ENCODE measurements at regions not wholly inside any gene's neighbourhood (a gene's known extent, or its start where the extent isn't known, plus 50 kb on each side); places are given as distances from the start of the nearest gene placed in this dataset.
A peak's percentile ranks its signal among the peaks of the same experiment; 100 is the strongest.

DNA sequence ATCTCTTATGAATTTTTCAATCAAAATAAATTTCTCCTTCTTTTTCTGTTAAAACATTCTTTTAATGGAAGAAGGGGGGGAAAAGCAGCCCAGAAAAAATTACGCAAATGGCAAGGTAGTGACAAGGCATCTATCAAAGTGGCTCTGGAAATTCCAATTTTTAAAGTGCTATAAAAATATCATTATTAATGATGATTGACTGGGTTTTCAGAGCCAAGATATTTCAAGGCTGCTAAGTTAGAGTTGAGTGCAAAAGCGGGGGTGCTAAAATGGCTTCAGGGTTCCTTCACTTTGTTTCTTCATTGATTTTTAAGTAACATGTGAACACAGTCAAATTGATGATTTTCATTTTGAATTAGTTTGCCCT, 171.6 kb upstream of the CITED2 start:
- Mint-ChIP-seq H3K27ac (no peak overlapping the region), H3K4me3 (no peak overlapping the region), H3K36me3 (peaks cover 2% of the 10 kb centered on the region), H3K4me1 (peaks cover 10% of the 10 kb centered on the region), H3K9me3 (no peaks in the 10 kb centered on the region), H3K27me3 (peaks cover 9% of the 10 kb centered on the region)
- DNase-seq = no peak
- CTCF ChIA-PET = no interaction called here

DNA sequence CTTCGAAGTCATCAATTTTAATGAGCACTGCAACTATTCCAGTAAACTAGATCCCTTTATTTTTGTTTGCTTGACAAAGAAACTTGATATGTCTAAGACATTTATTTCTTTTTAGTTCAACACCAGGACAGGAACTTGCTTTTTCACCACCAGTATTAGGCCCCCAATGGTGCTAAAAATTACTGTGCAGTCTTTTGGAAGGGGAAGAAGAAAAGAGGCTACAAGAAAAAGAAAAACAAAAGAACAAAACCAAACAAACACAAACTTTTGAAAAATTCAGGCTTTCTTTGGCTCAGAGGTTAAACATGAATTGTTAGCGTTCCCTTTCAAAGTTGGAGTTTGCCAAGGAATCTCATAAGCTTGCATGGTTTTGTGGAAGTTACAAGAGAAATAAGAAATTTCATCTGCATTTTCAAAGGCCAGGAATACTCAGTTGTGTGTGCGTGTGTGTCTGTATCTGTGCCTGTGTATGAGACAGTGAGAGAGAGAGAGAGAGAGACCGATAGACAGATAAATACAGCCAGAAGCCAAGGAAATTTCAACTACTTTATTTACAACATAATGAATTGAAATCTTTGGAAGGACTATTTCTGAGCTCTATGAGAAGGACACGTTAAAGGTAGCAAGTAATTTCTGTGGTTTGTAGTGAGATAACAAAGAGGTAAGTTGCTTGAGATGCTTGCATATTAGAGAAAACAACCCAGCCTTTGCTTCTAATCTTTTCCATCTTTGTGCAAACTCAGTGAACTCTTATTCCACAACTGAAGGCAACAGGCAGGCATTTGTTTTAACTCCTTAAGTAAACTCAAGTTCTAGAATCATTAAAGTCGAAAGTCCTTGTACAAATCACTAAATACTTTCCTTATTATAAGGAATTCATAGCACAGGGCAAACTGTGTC, 171.0 kb upstream of the CITED2 start:
- no peak overlapping the region for H3K4me3 Mint-ChIP-seq
- H3K27ac Mint-ChIP-seq = no peak overlapping the region
- H3K36me3 Mint-ChIP-seq = peaks cover 4% of the 10 kb centered on the region
- H3K27me3 Mint-ChIP-seq = peaks cover 9% of the 10 kb centered on the region
- DNase-seq = no peak
- CTCF ChIA-PET = no interaction called here
- no peaks in the 10 kb centered on the region for H3K9me3 Mint-ChIP-seq
- peaks cover 16% of the 10 kb centered on the region for H3K4me1 Mint-ChIP-seq

GRCh38 chr6:139544701-139545057, 170.2 kb upstream of the CITED2 start:
- H3K36me3 Mint-ChIP-seq = peaks cover 6% of the 10 kb centered on the region
- H3K4me3 Mint-ChIP-seq = no peak overlapping the region
- CTCF ChIA-PET = no interaction called here
- H3K27ac Mint-ChIP-seq = no peak overlapping the region
- H3K4me1 Mint-ChIP-seq = peaks cover 24% of the 10 kb centered on the region
- peaks cover 5% of the 10 kb centered on the region for H3K27me3 Mint-ChIP-seq
- H3K9me3 Mint-ChIP-seq = no peaks in the 10 kb centered on the region
- DNase-seq = no peak

DNA sequence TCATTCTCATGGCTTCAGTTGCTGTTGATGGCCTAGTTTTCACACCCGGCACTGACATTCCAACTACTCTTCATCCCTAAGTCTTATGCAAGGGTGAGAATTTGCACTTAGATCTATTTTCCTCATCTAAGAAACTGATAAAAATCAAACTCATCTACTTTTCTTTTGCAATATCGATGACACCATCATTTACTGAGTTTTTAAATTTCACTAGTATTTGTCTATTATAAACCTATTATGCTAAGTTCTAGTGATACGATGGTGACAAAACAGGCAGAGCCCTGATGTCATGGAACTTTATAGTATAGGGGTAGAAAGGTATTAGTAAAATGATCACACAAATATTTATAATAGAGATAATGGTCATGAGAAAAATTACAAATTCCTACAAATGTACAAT, 167.9 kb upstream of the CITED2 start:
- peaks cover 5% of the 10 kb centered on the region for H3K27me3 Mint-ChIP-seq
- CTCF ChIA-PET = no interaction called here
- H3K4me1 Mint-ChIP-seq = peaks cover 28% of the 10 kb centered on the region
- H3K36me3 Mint-ChIP-seq = peaks cover 6% of the 10 kb centered on the region
- DNase-seq = no peak
- H3K27ac Mint-ChIP-seq = no peak overlapping the region
- H3K9me3 Mint-ChIP-seq = no peaks in the 10 kb centered on the region
- H3K4me3 Mint-ChIP-seq = no peak overlapping the region

DNA sequence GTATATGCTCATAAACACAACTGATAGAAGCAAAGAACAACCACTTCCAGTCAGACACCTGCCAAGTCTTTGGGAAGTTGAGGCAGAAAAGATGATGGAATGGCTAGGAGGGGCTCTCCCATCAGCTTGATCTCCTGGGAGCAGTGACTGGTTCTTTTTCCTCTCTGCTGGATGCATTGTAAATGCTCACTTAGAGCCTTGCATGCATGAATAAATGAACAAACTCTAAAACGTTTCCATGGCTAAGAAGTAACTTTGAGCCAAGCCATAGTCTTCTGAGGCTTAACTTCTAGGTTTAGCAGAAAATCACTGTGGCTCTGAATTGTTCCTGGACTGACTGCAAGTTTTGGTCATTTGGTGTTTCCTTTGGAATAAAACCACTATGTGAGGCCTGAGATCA, 166.4 kb upstream of the CITED2 start:
- no peak overlapping the region for H3K4me3 Mint-ChIP-seq
- CTCF ChIA-PET = no interaction called here
- DNase-seq = no peak
- peak overlapping the region; percentile 86 for H3K27ac Mint-ChIP-seq
- H3K36me3 Mint-ChIP-seq = peaks cover 6% of the 10 kb centered on the region
- peaks cover 5% of the 10 kb centered on the region for H3K27me3 Mint-ChIP-seq
- H3K9me3 Mint-ChIP-seq = no peaks in the 10 kb centered on the region
- H3K4me1 Mint-ChIP-seq = peaks cover 31% of the 10 kb centered on the region

DNA sequence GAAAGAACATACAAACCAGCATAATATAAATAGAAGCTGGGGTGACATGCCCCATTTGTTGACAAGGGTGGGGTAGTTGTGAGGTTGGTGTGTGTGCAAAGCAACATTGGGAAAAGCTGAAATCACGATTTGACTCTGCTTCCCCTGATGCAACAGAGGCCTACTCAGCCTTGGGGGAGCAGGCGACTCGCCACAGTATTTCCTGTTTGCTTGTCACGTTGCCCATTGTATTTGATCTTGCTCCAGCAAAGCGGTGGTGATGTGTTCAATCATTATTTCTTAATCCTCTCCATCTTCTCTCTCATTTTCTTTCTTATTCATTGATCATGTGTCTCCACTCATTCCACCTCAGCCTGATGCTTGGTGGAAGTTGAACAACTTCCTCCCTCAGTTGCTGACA, 165.8 kb upstream of the CITED2 start:
- peak; percentile 63 for DNase-seq
- CTCF ChIA-PET = interaction anchor here (0.6 kb wide), 1 partner anchor 170 kb away, joined by 3 read pairs; no protein-coding TSS in a partner anchor
- peaks cover 4% of the 10 kb centered on the region for H3K36me3 Mint-ChIP-seq
- peaks cover under 1% of the 10 kb centered on the region for H3K27me3 Mint-ChIP-seq
- no peaks in the 10 kb centered on the region for H3K9me3 Mint-ChIP-seq
- H3K27ac Mint-ChIP-seq = peak overlapping the region; percentile 86
- H3K4me1 Mint-ChIP-seq = peaks cover 30% of the 10 kb centered on the region
- H3K4me3 Mint-ChIP-seq = no peak overlapping the region

- Mint-ChIP-seq H3K27me3 (no peaks in the 10 kb centered on the region), H3K27ac (peak overlapping the region; percentile 86), H3K4me3 (no peak overlapping the region), H3K4me1 (peaks cover 32% of the 10 kb centered on the region), H3K36me3 (peaks cover 3% of the 10 kb centered on the region), H3K9me3 (no peaks in the 10 kb centered on the region)
- no peak for DNase-seq
- CTCF ChIA-PET = interaction anchor here (0.6 kb wide), 1 partner anchor 169 kb away, joined by 3 read pairs; no protein-coding TSS in a partner anchor
These were observed 165.4 kb upstream of the CITED2 start for GRCh38 chr6:139539852-139540251.

- Mint-ChIP-seq H3K9me3 (no peaks in the 10 kb centered on the region), H3K27me3 (no peaks in the 10 kb centered on the region), H3K4me1 (peaks cover 46% of the 10 kb centered on the region), H3K27ac (no peak overlapping the region), H3K4me3 (no peak overlapping the region), H3K36me3 (peaks cover 3% of the 10 kb centered on the region)
- CTCF ChIA-PET = no interaction called here
- no peak for DNase-seq
These were observed 163.9 kb upstream of the CITED2 start for GRCh38 chr6:139538366-139538765.

DNA sequence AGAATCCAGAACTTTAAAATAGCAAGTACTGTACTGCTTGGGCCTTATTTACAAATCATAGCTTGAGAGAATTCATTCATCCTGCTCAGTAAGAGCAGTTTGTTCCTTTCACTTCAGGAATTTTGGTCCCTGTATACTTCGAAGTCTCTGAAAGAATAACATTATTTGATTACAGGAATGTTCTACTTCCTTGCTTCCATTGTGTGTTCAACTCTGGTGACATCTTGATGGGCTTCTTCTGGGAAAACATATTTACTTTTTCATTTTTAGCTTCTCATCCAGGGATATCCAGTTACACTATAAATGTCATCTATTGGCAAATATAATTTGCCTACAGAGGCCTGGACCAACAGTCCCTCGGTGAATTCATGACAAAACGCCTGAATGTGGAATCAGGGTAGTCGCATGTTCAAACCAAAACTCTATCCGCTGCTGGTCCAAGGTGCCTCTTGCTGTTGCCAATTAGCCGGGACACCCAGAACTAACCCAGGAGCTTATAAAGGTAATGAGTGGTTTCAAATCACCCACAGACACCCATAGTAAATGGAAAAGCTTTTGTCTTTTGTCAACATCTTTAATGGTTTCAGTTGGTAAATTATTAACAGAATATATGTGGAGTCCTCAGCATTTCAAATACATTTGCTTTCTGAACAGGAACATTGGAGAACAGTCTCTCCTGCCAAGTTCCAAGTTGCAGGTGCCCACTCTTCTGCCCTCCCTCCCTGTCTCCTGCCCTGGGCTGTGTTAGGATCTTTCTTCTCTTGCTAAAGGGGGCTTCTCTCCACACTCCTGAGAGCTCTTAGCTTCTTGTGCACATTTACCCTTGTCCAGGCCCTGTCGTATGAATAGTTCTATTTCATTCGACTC, 162.5 kb upstream of the CITED2 start:
- H3K36me3 Mint-ChIP-seq = peaks cover 3% of the 10 kb centered on the region
- no peak overlapping the region for H3K4me3 Mint-ChIP-seq
- no peaks in the 10 kb centered on the region for H3K9me3 Mint-ChIP-seq
- H3K4me1 Mint-ChIP-seq = peaks cover 44% of the 10 kb centered on the region
- CTCF ChIA-PET = interaction anchor here (0.9 kb wide), 1 partner anchor 167 kb away, joined by 4 read pairs; no protein-coding TSS in a partner anchor
- H3K27ac Mint-ChIP-seq = no peak overlapping the region
- DNase-seq = no peak
- no peaks in the 10 kb centered on the region for H3K27me3 Mint-ChIP-seq

DNA sequence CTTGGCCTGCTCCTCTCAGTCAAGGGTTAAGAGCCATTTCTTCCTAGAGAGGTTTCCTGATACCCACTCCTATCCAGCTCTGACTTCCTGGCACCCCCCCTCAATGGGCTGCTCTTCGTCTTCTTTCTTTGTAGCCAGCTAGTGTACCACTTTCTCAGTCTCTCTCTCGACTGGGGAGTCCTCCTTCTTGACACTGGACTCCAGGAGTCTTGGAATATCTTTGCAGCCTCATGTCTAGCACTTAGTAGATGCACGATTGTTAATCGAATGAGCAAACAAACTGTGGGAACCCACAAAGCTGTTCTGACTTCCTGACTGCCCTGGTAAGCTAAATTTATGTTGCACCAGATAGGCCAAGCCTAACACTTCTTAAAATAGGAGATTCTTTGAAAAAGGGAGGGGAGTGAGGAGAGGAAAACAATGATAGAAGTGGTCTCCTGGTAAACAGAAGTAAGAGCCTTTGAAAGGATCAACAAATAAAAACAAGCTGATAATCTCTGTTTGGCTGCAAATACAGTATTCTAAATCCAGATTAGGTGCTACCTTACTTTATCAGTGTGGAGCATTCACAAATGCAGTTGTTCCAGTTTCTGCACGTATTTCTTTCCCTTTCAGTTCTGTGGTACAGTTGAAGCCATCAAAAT, 160.1 kb upstream of the CITED2 start:
- Mint-ChIP-seq H3K9me3 (no peaks in the 10 kb centered on the region), H3K36me3 (no peaks in the 10 kb centered on the region), H3K4me3 (peak overlapping the region; percentile 27), H3K27me3 (no peaks in the 10 kb centered on the region), H3K4me1 (peaks cover 41% of the 10 kb centered on the region), H3K27ac (peak overlapping the region; percentile 91)
- CTCF ChIA-PET = interaction anchor here (0.8 kb wide), 1 partner anchor 161 kb away, joined by 3 read pairs; no protein-coding TSS in a partner anchor
- no peak for DNase-seq

GRCh38 chr6:139533573-139534471, 159.4 kb upstream of the CITED2 start:
- CTCF ChIA-PET = interaction anchor here (0.8 kb wide), 1 partner anchor 160 kb away, joined by 3 read pairs; no protein-coding TSS in a partner anchor
- Mint-ChIP-seq H3K4me3 (no peak overlapping the region), H3K9me3 (peaks cover 1% of the 10 kb centered on the region), H3K27me3 (no peaks in the 10 kb centered on the region), H3K27ac (peak overlapping the region; percentile 91), H3K36me3 (no peaks in the 10 kb centered on the region), H3K4me1 (peaks cover 42% of the 10 kb centered on the region)
- no peak for DNase-seq

DNA sequence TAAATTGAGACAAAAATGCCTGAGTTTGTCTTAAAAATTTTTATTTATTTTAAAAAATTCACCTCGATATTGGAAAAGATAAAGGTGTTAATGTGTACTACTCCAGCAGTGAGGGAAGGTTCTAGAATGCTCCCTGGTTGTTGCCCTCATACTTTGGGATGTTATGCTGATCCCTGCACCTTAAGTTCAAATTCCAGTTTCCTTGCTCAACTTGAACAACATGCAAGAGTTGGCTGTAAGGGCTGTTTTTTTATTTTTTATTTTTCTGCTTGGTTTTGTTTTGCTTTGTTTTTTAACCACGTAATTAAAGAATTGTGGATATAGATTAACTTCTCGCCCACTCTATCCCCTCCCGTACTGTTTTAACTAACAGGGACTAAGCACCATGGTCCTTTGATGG, 158.7 kb upstream of the CITED2 start:
- H3K4me1 Mint-ChIP-seq = peaks cover 46% of the 10 kb centered on the region
- no peaks in the 10 kb centered on the region for H3K27me3 Mint-ChIP-seq
- peaks cover 1% of the 10 kb centered on the region for H3K9me3 Mint-ChIP-seq
- no peak for DNase-seq
- no peak overlapping the region for H3K4me3 Mint-ChIP-seq
- H3K36me3 Mint-ChIP-seq = no peaks in the 10 kb centered on the region
- no peak overlapping the region for H3K27ac Mint-ChIP-seq
- CTCF ChIA-PET = no interaction called here
